HepG2 (cell line): ENCODE measurements at regions not wholly inside any gene's neighbourhood (a gene's known extent, or its start where the extent isn't known, plus 50 kb on each side); places are given as distances from the start of the nearest gene placed in this dataset.
A peak's percentile ranks its signal among the peaks of the same experiment; 100 is the strongest.

Experiments
- ATAC-seq: fragments of 200-7000 bp; cut with Tn5 transposase; 3 replicates; pipeline ENCODE4 v1.9.1; 2020; ENCODE audit warnings: mild to moderate bottlenecking, moderate library complexity
- BruUV-seq: library from RNA; stranded (reverse); fragments of 400-500 nt; replicated peaks from 2 replicates; lab custom pipeline; 2021; lab: Mats Ljungman, UMichigan
- CTCF ChIA-PET: fragments of 300-600 bp; formaldehyde crosslinking; extraction: SDS; loops from one replicate; lab custom pipeline; 2021; ENCODE audit warnings: low total read pairs, inconsistent platforms, low intra/inter-chr PET ratio; lab: Yijun Ruan, JAX
- POLR2A ChIA-PET: fragments of 350-600 bp; sonication (Branson Sonifier 250); formaldehyde crosslinking; loops from one replicate; lab custom pipeline; 2020; ENCODE audit warnings: antibody characterized with exemption, inconsistent platforms; lab: Yijun Ruan, JAX
- DNase-seq: peaks from one replicate; pipeline ENCODE4 v3.0.0-alpha.2; 2015; ENCODE audit warnings: low spot score
- FAIRE-seq: peaks from 3 replicates; lab custom pipeline; 2011; peaks lifted over from hg19 to GRCh38; lab: Jason Lieb, UNC
- H2AFZ ChIP-seq: one replicate; pipeline ENCODE4 v1.6.1; 2011; ENCODE audit warnings: low read length, inconsistent platforms
- H3K27ac ChIP-seq: fragments of 300-600 bp; 3 replicates; pipeline ENCODE4 v1.8.0; 2011; ENCODE audit warnings: mixed run types, mild to moderate bottlenecking, mixed read lengths, low read length, inconsistent platforms; ENCODE audit not compliant: insufficient read depth; ENCODE audit errors: extremely low read length
- H3K27me3 ChIP-seq, 2 experiments: fragments of 200-600 bp in 1 of 2; 2 replicates in 1 of 2; 3 replicates in 1 of 2; pipeline versions ENCODE4 v1.6.0 to v1.8.0; 2011; ENCODE audit warnings: low read length in 2 of 2, mild to moderate bottlenecking in 2 of 2, moderate library complexity in 2 of 2, inconsistent platforms in 1 of 2; ENCODE audit not compliant: insufficient read depth in 2 of 2, control insufficient read depth in 1 of 2
- H3K36me3 ChIP-seq, 2 experiments: fragments of 200-600 bp in 1 of 2; replicated peaks in 1 of 2; 2 replicates in 1 of 2; 3 replicates in 1 of 2; pipeline versions ENCODE4 v1.5.1 to v1.8.0; 2011; ENCODE audit warnings: low read length in 2 of 2, inconsistent platforms in 1 of 2; ENCODE audit not compliant: insufficient read depth in 2 of 2, control insufficient read depth in 1 of 2
- H3K4me1 ChIP-seq: 2 replicates; pipeline ENCODE4 v1.5.1; 2012; ENCODE audit warnings: low read length, inconsistent platforms; ENCODE audit not compliant: insufficient read depth
- H3K4me2 ChIP-seq: 2 replicates; pipeline ENCODE4 v1.6.0; 2011; ENCODE audit warnings: low read depth, low read length, inconsistent platforms
- H3K4me3 ChIP-seq, 3 experiments: fragments of 200-600 bp in 1 of 3; sonication (generic), shearing (Covaris generic) in 1 of 3; replicated peaks in 1 of 3; 2 replicates each; pipeline ENCODE4 v1.5.1; 2011 to 2016; ENCODE audit warnings: low read length in 3 of 3, inconsistent platforms in 2 of 3, low read depth in 2 of 3, mild to moderate bottlenecking in 2 of 3, control low read depth in 1 of 3, mixed read lengths in 1 of 3; ENCODE audit not compliant: insufficient read depth in 1 of 3
- H3K79me2 ChIP-seq: one replicate; pipeline ENCODE4 v1.6.1; 2011; ENCODE audit warnings: low read length, inconsistent platforms; ENCODE audit not compliant: insufficient read depth
- H3K9ac ChIP-seq: 2 replicates; pipeline ENCODE4 v1.6.0; 2011; ENCODE audit warnings: mild to moderate bottlenecking, low read depth, low read length, inconsistent platforms; ENCODE audit not compliant: insufficient read depth
- H3K9me3 ChIP-seq: 2 replicates; pipeline ENCODE4 v1.5.1; 2012; ENCODE audit warnings: mild to moderate bottlenecking, low read length
- H4K20me1 ChIP-seq: 2 replicates; pipeline ENCODE4 v1.6.0; 2011; ENCODE audit warnings: inconsistent platforms, mild to moderate bottlenecking, low read length, moderate library complexity; ENCODE audit not compliant: insufficient read depth
- GATAD1 ChIP-seq: IDR thresholded peaks from 2 replicates; pipeline ENCODE4 v1.6.1; 2016; ENCODE audit warnings: missing genetic modification reagents, missing compliant biosample characterization
- SRSF4 ChIP-seq: fragments of 200-400 bp; formaldehyde crosslinking; IDR thresholded peaks from one replicate; pipeline ENCODE4 v1.6.1; 2018; ENCODE audit warnings: mild to moderate bottlenecking, low read depth, low read length, moderate library complexity; ENCODE audit not compliant: poor library complexity, severe bottlenecking
- ZNF292 ChIP-seq: sonication (generic); formaldehyde crosslinking; IDR thresholded peaks from 2 replicates; pipeline ENCODE4 v1.8.1; 2022; ENCODE audit warnings: mild to moderate bottlenecking, low read depth, missing genetic modification reagents, borderline replicate concordance
- WGBS: methylation state at CpG from one replicate; pipeline ENCODE4 v1.1.6; 2017; ENCODE audit warnings: low lambda C conversion rate; 5-methylcytosine and 5-hydroxymethylcytosine counted together
- in situ Hi-C: cut with HindIII; loops from 2 replicates; pipeline ENCODE4 v1.10.0; 2017; ENCODE audit warnings: low pct_unique_long_range_greater_than_20kb; ENCODE audit not compliant: extremely low pct_ligation_motif_present
- intact Hi-C: fragments of 100-400 bp; cut with micrococcal nuclease; formaldehyde crosslinking; loops from one replicate; pipeline ENCODE4 v1.10.0; 2022; ENCODE audit not compliant: unreplicated experiment
- TF ChIP-seq, protein P1 (sequence below): sonication (generic); formaldehyde crosslinking; IDR thresholded peaks from 2 replicates; pipeline ENCODE4 v1.4.0; 2020; ENCODE audit warnings: missing genetic modification reagents, mild to moderate bottlenecking, borderline replicate concordance
- TF ChIP-seq, protein P2 (sequence below): sonication (generic); formaldehyde crosslinking; IDR thresholded peaks from 2 replicates; pipeline ENCODE4 v1.4.0; 2020; ENCODE audit warnings: missing genetic modification reagents

DNA sequence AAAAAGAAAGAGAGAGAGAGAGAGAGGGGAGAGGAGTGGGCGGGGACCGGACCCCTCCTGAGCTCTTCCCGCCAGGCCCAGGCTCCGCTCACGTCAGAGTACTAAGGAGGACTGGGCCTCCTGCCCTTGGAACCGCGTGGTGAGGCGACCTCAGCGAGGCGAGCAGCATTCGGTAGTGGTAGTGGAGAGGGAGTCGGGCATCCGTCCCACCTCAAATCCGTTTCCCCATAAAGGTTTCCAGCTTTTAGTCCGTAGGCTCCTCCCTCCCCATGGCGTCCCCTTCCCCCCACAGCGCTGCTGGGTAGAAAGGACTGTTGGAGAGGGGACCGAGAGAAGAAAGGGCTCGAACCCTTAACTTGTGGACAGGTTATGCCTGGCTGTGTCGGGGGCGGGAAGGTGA lies 124.4 kb upstream of the BARHL2 start:
- ChIA-PET CTCF (no interaction called here), POLR2A (no interaction called here)
- H3K27me3 ChIP-seq, result no peaks in the 10 kb centered on the region
- no peak for ATAC-seq
- no peaks in the 10 kb centered on the region for H4K20me1 ChIP-seq
- no peak overlapping the region for H2AFZ ChIP-seq
- peaks cover 0 to 6% of the 10 kb centered on the region in 2 experiments; a peak in 1 of 5 replicates for H3K36me3 ChIP-seq
- H3K27ac ChIP-seq, result no peak overlapping the region
- H3K4me2 ChIP-seq, result no peak overlapping the region
- H3K9me3 ChIP-seq, result no peaks in the 10 kb centered on the region
- H3K4me3 ChIP-seq, result no peak overlapping the region
- H3K4me1 ChIP-seq, result no peaks in the 10 kb centered on the region
- in situ Hi-C loops, result no loop called here
- no TSS peak for BruUV-seq
- DNase-seq, result no peak
- 93% methylated on average over 21 of the region's 21 CpGs for WGBS
- no peaks in the 10 kb centered on the region for H3K79me2 ChIP-seq
- intact Hi-C loops, result no loop called here
- no peak for TF ChIP-seq GATAD1 (CRISPR knock-in tag)
- TF ChIP-seq SRSF4, result no peak
- TF ChIP-seq, protein P1, sequence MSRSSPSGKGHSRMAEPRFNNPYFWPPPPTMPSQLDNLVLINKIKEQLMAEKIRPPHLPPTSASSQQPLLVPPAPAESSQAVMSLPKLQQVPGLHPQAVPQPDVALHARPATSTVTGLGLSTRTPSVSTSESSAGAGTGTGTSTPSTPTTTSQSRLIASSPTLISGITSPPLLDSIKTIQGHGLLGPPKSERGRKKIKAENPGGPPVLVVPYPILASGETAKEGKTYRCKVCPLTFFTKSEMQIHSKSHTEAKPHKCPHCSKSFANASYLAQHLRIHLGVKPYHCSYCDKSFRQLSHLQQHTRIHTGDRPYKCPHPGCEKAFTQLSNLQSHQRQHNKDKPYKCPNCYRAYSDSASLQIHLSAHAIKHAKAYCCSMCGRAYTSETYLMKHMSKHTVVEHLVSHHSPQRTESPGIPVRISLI (CRISPR knock-in tag), result no peak
- FAIRE-seq, result no peak
- H3K9ac ChIP-seq, result no peak overlapping the region

DNA sequence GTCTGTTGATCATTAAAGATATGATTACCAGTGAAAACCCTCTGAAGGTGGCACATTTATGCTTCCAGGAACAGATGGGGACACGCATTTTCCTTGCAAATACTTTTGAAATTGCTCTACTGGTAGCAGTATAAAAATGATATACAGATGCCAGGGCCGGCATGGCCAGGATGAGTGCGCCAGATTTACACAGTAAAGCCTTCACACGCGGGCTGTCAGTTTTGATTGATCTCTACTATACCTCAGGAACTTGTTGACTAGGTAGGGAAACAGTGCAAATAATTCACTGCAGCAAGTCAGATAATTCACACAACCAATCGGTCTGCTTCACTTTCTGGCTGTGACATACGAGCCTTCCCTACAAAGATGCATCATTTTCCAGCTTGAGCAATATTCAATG lies 123.2 kb upstream of the BARHL2 start:
- no peaks in the 10 kb centered on the region for H3K4me1 ChIP-seq
- H3K79me2 ChIP-seq, result no peaks in the 10 kb centered on the region
- H4K20me1 ChIP-seq, result no peaks in the 10 kb centered on the region
- 96% methylated on average over 7 of the region's 7 CpGs for WGBS
- H3K4me3 ChIP-seq, result no peak overlapping the region
- peaks cover 0 to 6% of the 10 kb centered on the region in 2 experiments; a peak in 1 of 5 replicates for H3K36me3 ChIP-seq
- CTCF ChIA-PET, result no interaction called here
- no peaks in the 10 kb centered on the region for H3K9me3 ChIP-seq
- POLR2A ChIA-PET, result no interaction called here
- in situ Hi-C loops (no loop called here), intact Hi-C loops (no loop called here)
- ATAC-seq (no peak), FAIRE-seq (no peak), DNase-seq (no peak)
- no peak overlapping the region for H3K4me2 ChIP-seq
- H3K27me3 ChIP-seq, result no peaks in the 10 kb centered on the region
- no TSS peak for BruUV-seq
- H3K9ac ChIP-seq, result no peak overlapping the region
- TF ChIP-seq, protein P2, sequence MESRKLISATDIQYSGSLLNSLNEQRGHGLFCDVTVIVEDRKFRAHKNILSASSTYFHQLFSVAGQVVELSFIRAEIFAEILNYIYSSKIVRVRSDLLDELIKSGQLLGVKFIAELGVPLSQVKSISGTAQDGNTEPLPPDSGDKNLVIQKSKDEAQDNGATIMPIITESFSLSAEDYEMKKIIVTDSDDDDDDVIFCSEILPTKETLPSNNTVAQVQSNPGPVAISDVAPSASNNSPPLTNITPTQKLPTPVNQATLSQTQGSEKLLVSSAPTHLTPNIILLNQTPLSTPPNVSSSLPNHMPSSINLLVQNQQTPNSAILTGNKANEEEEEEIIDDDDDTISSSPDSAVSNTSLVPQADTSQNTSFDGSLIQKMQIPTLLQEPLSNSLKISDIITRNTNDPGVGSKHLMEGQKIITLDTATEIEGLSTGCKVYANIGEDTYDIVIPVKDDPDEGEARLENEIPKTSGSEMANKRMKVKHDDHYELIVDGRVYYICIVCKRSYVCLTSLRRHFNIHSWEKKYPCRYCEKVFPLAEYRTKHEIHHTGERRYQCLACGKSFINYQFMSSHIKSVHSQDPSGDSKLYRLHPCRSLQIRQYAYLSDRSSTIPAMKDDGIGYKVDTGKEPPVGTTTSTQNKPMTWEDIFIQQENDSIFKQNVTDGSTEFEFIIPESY (CRISPR knock-in tag), result 0 out of 2 replicates have a peak, but pooled peaks have one; percentile 19
- no peak for TF ChIP-seq ZNF292
- H3K27ac ChIP-seq, result no peak overlapping the region
- no peak overlapping the region for H2AFZ ChIP-seq
